HG03280 (cell line): ENCODE measurements at regions not wholly inside any gene's neighbourhood (a gene's known extent, or its start where the extent isn't known, plus 50 kb on each side); places are given as distances from the start of the nearest gene placed in this dataset.

Source experiments
- ATAC-seq: cut with Tn5 transposase; IDR thresholded peaks from one replicate; pipeline ENCODE4 v1.9.1; 2021; ENCODE audit warnings: mild to moderate bottlenecking, moderate library complexity; ENCODE audit not compliant: unreplicated experiment

- no peak for ATAC-seq
Observed at GRCh38 chr11:80503990-80504389, 1063.2 kb upstream of the TENM4 start.

- ATAC-seq: no peak
Observed at GRCh38 chr11:80502511-80502910, 1061.7 kb upstream of the TENM4 start.

GRCh38 chr11:80495116-80495515, 1054.3 kb upstream of the TENM4 start:
- no peak for ATAC-seq

- no peak for ATAC-seq
Observed at GRCh38 chr11:80487952-80488351, 1047.1 kb upstream of the TENM4 start.

GRCh38 chr11:80486678-80487077, 1045.8 kb upstream of the TENM4 start:
- no peak for ATAC-seq

GRCh38 chr11:80477178-80477577, 1036.3 kb upstream of the TENM4 start:
- no peak for ATAC-seq

- ATAC-seq: peak; percentile 90
Observed at GRCh38 chr11:80473562-80473961, 1032.7 kb upstream of the TENM4 start.

- ATAC-seq: no peak
Observed at GRCh38 chr11:80469871-80470270, 1029.0 kb upstream of the TENM4 start.

- no peak for ATAC-seq
Observed at GRCh38 chr11:80466570-80466969, 1025.7 kb upstream of the TENM4 start.

GRCh38 chr11:80462211-80462610, 1021.4 kb upstream of the TENM4 start:
- ATAC-seq: no peak

GRCh38 chr11:80458376-80458775, 1017.5 kb upstream of the TENM4 start:
- ATAC-seq: no peak

GRCh38 chr11:80457823-80458222, 1017.0 kb upstream of the TENM4 start:
- no peak for ATAC-seq

- no peak for ATAC-seq
Observed at GRCh38 chr11:80455818-80456217, 1015.0 kb upstream of the TENM4 start.

GRCh38 chr11:80451105-80451504, 1010.3 kb upstream of the TENM4 start:
- ATAC-seq: no peak

- no peak for ATAC-seq
Observed at GRCh38 chr11:80448709-80449108, 1007.9 kb upstream of the TENM4 start.

GRCh38 chr11:80443177-80443576, 1002.3 kb upstream of the TENM4 start:
- no peak for ATAC-seq

- ATAC-seq: no peak
Observed at GRCh38 chr11:80441821-80442220, 1001.0 kb upstream of the TENM4 start.

- ATAC-seq: no peak
Observed at GRCh38 chr11:80440835-80441234, 1000.0 kb upstream of the TENM4 start.

GRCh38 chr11:80436547-80436946, 995.7 kb upstream of the TENM4 start:
- ATAC-seq: no peak

GRCh38 chr11:80435345-80435744, 994.5 kb upstream of the TENM4 start:
- ATAC-seq: no peak

- no peak for ATAC-seq
Observed at GRCh38 chr11:80432057-80432456, 991.2 kb upstream of the TENM4 start.

- ATAC-seq: no peak
Observed at GRCh38 chr11:80424012-80424695, 983.3 kb upstream of the TENM4 start.

- no peak for ATAC-seq
Observed at GRCh38 chr11:80420374-80420773, 979.5 kb upstream of the TENM4 start.
